Fibroblast of villous mesenchyme (primary cell): ENCODE measurements at regions not wholly inside any gene's neighbourhood (a gene's known extent, or its start where the extent isn't known, plus 50 kb on each side); places are given as distances from the start of the nearest gene placed in this dataset.

Source experiments
- DNase-seq: peaks from one replicate; pipeline ENCODE4 v3.0.0-alpha.2; 2010; ENCODE audit warnings: low read depth
- H3K4me3 ChIP-seq: 2 replicates; pipeline ENCODE4 v1.5.1; 2011; ENCODE audit warnings: low read depth, mild to moderate bottlenecking, low read length
- TF ChIP-seq, protein P1 (sequence below): IDR thresholded peaks from 2 replicates; pipeline ENCODE4 v1.5.1; 2012; ENCODE audit warnings: low read depth, mild to moderate bottlenecking, low read length; ENCODE audit not compliant: insufficient read depth

DNA sequence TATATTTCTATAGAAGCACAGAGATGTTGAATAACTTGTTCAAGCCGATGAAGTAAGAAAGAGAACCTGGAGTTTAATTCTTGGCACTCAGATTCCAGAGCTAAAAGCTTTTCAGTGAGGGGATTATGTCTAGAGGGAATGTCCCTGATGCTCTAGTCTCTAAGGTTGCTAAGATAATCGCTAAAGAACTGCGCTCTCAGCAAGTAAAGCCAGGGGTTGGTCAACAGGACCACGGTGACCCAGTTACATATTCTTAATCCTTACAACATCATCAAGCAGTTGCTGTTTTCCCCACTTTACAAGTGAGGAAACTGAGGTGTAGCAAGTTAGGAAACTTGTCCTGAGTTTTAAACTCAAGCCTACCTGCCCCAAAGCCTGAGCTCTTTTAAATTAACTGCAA lies 110.8 kb downstream of the DAD1 start:
- no peak overlapping the region for H3K4me3 ChIP-seq
- no peak for DNase-seq
- TF ChIP-seq, protein P1, sequence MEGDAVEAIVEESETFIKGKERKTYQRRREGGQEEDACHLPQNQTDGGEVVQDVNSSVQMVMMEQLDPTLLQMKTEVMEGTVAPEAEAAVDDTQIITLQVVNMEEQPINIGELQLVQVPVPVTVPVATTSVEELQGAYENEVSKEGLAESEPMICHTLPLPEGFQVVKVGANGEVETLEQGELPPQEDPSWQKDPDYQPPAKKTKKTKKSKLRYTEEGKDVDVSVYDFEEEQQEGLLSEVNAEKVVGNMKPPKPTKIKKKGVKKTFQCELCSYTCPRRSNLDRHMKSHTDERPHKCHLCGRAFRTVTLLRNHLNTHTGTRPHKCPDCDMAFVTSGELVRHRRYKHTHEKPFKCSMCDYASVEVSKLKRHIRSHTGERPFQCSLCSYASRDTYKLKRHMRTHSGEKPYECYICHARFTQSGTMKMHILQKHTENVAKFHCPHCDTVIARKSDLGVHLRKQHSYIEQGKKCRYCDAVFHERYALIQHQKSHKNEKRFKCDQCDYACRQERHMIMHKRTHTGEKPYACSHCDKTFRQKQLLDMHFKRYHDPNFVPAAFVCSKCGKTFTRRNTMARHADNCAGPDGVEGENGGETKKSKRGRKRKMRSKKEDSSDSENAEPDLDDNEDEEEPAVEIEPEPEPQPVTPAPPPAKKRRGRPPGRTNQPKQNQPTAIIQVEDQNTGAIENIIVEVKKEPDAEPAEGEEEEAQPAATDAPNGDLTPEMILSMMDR = no peak

- H3K4me3 ChIP-seq = no peak overlapping the region
- DNase-seq = no peak
- TF ChIP-seq, protein P1 = no peak
Measured at GRCh38 chr14:22477569-22478194, 111.3 kb downstream of the DAD1 start.

- no peak overlapping the region for H3K4me3 ChIP-seq
- DNase-seq = no peak
- TF ChIP-seq, protein P1 = no peak
Measured at GRCh38 chr14:22476887-22477286, 112.1 kb downstream of the DAD1 start.

DNA sequence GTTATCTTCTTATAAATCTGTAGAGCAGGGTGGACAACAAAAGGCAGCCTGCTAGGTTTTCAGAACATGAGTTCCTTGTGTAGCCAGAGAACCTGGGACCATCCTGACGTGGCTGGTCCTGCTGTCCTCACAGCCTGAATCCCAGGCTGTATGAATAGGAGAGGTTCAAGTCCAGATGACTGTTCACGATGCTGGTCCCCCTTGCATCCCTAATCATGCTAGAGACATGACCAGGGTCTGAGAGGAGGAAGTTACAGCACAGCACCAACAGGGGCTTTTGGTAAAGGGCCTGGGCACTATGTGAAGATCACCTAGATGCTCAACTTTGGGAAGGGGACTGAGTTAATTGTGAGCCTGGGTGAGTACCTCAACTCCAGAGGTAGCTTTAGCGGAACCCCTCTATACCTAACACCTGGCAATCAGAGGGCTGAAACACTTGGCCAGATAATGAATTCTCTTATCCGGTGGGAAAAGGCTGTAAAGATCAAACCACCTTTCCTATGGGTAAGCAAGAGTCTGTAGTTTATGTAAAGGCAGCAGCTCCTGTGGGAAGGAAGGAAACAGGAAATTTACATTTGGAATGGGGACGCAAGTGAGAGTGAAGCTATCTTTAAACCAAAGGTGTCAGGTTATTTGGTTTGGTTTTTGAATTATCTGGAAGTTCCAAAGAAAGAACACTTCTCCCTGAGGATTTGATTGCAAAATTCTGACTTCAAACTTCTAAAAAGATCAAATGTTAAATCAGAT lies 112.8 kb downstream of the DAD1 start:
- TF ChIP-seq, protein P1 = no peak
- H3K4me3 ChIP-seq = no peak overlapping the region
- DNase-seq = no peak

GRCh38 chr14:22475381-22475780 lies 113.6 kb downstream of the DAD1 start:
- DNase-seq = no peak
- H3K4me3 ChIP-seq = no peak overlapping the region
- TF ChIP-seq, protein P1 = no peak

DNA sequence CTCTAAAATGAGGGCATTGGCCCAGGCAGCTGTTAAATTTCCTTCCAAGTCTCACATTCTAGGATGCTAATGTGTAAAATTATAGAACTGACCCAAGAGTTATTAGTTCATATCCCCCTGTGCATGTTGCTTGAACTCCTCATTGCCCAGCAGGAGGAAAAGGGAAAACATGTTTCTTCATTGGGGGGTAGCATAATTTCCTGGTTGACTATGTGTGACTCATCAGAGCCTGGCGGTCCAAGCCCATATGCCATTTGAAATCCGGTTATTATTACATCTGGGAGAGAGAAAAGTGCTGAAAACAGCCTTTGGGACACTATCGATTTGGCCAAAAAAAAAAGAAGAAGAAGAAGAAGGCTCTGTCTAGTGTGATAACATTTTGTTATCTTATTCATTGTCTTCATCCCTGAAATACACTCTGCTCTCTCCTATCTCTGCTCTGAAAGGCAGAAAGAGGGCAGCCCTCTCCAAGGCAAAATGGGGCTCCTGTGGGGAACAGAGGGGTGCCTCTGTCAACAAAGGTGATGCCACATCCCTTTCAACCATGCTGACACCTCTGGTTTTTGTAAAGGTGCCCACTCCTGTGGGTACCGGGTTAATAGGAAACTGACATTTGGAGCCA lies 114.2 kb downstream of the DAD1 start:
- no peak for DNase-seq

More for the DNA sequence above, 114.2 kb downstream of the DAD1 start:
- TF ChIP-seq, protein P1 = no peak
- no peak overlapping the region for H3K4me3 ChIP-seq
